ENCODE measurements at regions not wholly inside any gene's neighbourhood (a gene's known extent, or its start where the extent isn't known, plus 50 kb on each side); places are given as distances from the start of the nearest gene placed in this dataset.

DNA sequence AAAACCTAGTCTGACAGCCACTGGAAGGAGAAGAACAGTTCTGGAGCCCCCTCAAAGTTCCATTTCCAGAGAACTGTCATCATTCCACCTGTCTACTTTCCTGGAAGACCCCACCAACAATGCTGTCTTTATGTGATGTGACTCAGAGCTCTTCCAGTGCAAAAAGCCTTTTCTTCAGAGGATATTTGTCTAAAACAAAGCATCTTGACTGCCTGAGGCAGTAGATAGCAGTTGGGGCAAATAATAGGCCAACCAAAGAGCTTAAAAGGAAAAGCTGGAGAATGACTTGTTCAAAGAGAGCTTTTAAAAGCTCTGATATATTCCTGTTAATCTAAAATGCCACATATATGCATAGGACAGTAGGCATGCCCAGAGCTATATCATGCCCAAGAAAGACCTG, 62.6 kb downstream of the MIS18A start:
- TF ChIP-seq POLR2AphosphoS5 (IDR thresholded peaks at IDR 0.05) (no peak), POLR2A (IDR thresholded peaks at IDR 0.05) (no peak)
- TF ChIP-seq, protein P1, sequence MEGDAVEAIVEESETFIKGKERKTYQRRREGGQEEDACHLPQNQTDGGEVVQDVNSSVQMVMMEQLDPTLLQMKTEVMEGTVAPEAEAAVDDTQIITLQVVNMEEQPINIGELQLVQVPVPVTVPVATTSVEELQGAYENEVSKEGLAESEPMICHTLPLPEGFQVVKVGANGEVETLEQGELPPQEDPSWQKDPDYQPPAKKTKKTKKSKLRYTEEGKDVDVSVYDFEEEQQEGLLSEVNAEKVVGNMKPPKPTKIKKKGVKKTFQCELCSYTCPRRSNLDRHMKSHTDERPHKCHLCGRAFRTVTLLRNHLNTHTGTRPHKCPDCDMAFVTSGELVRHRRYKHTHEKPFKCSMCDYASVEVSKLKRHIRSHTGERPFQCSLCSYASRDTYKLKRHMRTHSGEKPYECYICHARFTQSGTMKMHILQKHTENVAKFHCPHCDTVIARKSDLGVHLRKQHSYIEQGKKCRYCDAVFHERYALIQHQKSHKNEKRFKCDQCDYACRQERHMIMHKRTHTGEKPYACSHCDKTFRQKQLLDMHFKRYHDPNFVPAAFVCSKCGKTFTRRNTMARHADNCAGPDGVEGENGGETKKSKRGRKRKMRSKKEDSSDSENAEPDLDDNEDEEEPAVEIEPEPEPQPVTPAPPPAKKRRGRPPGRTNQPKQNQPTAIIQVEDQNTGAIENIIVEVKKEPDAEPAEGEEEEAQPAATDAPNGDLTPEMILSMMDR (IDR thresholded peaks at IDR 0.05 in 8 of 11, conservative IDR thresholded peaks at IDR 0.05 in 3 of 11) = no peak
- intact Hi-C loops (cut with DNase I; ENCODE audit: low total_unique reads) = no loop called here
- Histone ChIP-seq H3K27ac (no peak overlapping the region), H3K36me3 (no peaks in the 10 kb centered on the region), H3K4me3 (no peak overlapping the region), H3K4me1 (no peaks in the 10 kb centered on the region), H3K27me3 (replicated peaks in 1 of 7) (peaks cover 0 to 5% (median 0%) of the 10 kb centered on the region in 7 donors), H3K9me3 (peaks cover 0 to 28% (median 9%) of the 10 kb centered on the region in 8 donors)
- no peak for DNase-seq

DNA sequence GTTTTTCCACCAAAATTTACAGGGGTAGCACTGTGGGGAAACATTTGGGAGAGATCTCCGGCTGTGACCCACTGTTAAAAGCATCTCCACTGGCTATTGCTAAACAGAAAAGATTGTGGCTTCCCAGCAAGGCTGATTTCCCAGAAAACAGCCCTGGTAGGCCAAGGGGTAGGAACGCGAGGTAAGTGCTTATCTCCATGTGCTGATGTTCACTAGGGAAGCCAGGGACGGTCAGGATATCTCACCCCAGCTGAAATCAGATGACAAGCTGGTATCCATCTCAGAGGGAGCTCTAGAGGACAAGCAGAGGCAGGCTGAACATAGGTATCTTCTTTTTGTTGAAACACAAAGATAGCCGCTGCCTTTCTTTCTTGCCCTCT, 63.6 kb downstream of the MIS18A start:
- no peak overlapping the region for H3K27ac ChIP-seq
- no peak for TF ChIP-seq POLR2A (IDR thresholded peaks at IDR 0.05)
- TF ChIP-seq, protein P1 (IDR thresholded peaks at IDR 0.05 in 8 of 11, conservative IDR thresholded peaks at IDR 0.05 in 3 of 11) = no peak
- no peak for TF ChIP-seq POLR2AphosphoS5 (IDR thresholded peaks at IDR 0.05)
- H3K4me1 ChIP-seq = no peaks in the 10 kb centered on the region
- peaks cover 0 to 18% (median 2%) of the 10 kb centered on the region in 8 donors for H3K9me3 ChIP-seq
- H3K27me3 ChIP-seq (replicated peaks in 1 of 7) = peaks cover 0 to 5% (median 0%) of the 10 kb centered on the region in 7 donors
- H3K36me3 ChIP-seq = no peaks in the 10 kb centered on the region
- 73 to 78% (median 77%) methylated on average over 5 of the region's 5 CpGs for WGBS, 5 donors
- no peak for DNase-seq
- no peak overlapping the region for H3K4me3 ChIP-seq
- intact Hi-C loops (cut with DNase I; ENCODE audit: low total_unique reads) = no loop called here

DNA sequence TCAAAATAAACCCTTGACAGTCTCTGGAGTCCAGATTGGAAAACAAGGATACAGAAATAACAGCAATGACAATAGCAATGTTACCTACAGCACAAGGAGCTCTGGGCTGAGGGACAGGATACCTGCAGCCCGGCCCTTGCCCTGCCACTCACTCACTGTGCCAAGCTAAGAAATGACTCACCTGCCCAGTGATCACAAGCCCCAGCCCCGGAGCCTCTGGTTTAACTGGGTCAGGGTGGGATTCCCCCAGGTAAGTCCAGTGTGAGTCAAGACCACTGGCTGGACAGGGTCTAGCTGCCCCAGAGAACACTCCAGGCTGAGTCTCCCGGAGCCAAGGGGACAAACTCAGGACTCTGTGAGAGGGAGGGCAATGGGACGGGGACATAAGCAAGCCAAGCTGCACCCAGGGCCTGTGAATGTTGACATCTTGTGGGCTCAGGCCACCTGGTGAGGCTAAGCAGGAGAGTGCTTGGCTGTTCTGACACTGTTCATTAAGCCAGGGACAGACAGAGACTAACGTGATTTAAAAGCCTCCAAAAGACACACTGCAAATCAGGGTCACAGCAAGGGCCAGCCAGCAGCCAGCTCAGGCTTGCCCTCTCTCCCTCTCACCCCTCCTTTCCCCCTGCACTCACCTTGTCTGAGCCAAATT, 64.1 kb downstream of the MIS18A start:
- H3K9me3 ChIP-seq = peaks cover 0 to 13% (median 2%) of the 10 kb centered on the region in 8 donors
- DNase-seq = no peak
- 64 to 83% (median 76%) methylated on average over 3 to 5 of the region's 5 CpGs for WGBS, 5 donors
- H3K4me1 ChIP-seq = no peaks in the 10 kb centered on the region
- H3K27ac ChIP-seq = no peak overlapping the region
- intact Hi-C loops (cut with DNase I; ENCODE audit: low total_unique reads) = no loop called here
- TF ChIP-seq POLR2A (IDR thresholded peaks at IDR 0.05) = no peak
- TF ChIP-seq, protein P1 (IDR thresholded peaks at IDR 0.05 in 8 of 11, conservative IDR thresholded peaks at IDR 0.05 in 3 of 11) = no peak
- TF ChIP-seq POLR2AphosphoS5 (IDR thresholded peaks at IDR 0.05) = no peak
- H3K27me3 ChIP-seq (replicated peaks in 1 of 7) = peaks cover 0 to 4% (median 0%) of the 10 kb centered on the region in 7 donors
- H3K4me3 ChIP-seq = no peak overlapping the region
- H3K36me3 ChIP-seq = no peaks in the 10 kb centered on the region

DNA sequence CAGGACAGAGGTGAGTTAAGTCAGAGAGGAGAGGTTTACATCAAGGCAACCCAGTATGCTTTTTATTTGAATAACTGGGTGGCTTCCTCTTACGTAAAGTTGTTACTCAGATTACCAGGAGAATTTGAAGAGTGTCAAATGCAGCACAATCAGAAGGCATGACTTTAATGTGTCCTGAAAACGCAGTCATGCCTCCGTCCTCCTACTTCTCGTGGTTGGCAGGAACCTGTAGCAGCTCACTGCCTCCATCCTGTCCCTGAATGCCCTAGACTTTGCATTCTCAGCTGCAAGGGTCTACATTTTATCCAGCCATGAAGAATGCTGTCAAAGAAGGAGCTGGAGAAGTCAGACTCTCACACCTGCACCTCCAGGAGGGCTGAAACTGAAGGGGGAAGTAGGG, 66.7 kb downstream of the MIS18A start:
- peaks cover 0 to 4% (median 0%) of the 10 kb centered on the region in 7 donors for H3K27me3 ChIP-seq (replicated peaks in 1 of 7)
- peaks cover 0 to 12% (median 2%) of the 10 kb centered on the region in 8 donors for H3K9me3 ChIP-seq
- no peaks in the 10 kb centered on the region for H3K4me1 ChIP-seq
- no peak overlapping the region for H3K27ac ChIP-seq
- intact Hi-C loops (cut with DNase I; ENCODE audit: low total_unique reads) = no loop called here
- H3K36me3 ChIP-seq = no peaks in the 10 kb centered on the region
- TF ChIP-seq, protein P1 (IDR thresholded peaks at IDR 0.05 in 8 of 11, conservative IDR thresholded peaks at IDR 0.05 in 3 of 11) = no peak
- TF ChIP-seq POLR2A (IDR thresholded peaks at IDR 0.05) (no peak), POLR2AphosphoS5 (IDR thresholded peaks at IDR 0.05) (no peak)
- 62 to 82% (median 75%) methylated on average over 4 of the region's 4 CpGs for WGBS, 5 donors
- H3K4me3 ChIP-seq = no peak overlapping the region
- no peak for DNase-seq

Measured in spleen (tissue), 11 donors.